SU-DHL-6 (cell line): ENCODE measurements at regions not wholly inside any gene's neighbourhood (a gene's known extent, or its start where the extent isn't known, plus 50 kb on each side); places are given as distances from the start of the nearest gene placed in this dataset.

Experiments used
- EZH2phosphoT487 ChIP-seq: fragments of 200-600 bp; sonication (generic), shearing (Covaris generic); conservative IDR thresholded peaks from 2 replicates; pipeline ENCODE4 v1.6.1; 2018; ENCODE audit warnings: mild to moderate bottlenecking, antibody characterized with exemption, low read length, moderate library complexity, mixed read lengths
- TF ChIP-seq, protein P1 (sequence below): fragments of 200-600 bp; sonication (generic); IDR thresholded peaks from one replicate; pipeline ENCODE4 v1.5.1; 2017; ENCODE audit warnings: antibody characterized with exemption, mild to moderate bottlenecking, low read length, moderate library complexity; ENCODE audit not compliant: insufficient read depth, poor library complexity, severe bottlenecking

DNA sequence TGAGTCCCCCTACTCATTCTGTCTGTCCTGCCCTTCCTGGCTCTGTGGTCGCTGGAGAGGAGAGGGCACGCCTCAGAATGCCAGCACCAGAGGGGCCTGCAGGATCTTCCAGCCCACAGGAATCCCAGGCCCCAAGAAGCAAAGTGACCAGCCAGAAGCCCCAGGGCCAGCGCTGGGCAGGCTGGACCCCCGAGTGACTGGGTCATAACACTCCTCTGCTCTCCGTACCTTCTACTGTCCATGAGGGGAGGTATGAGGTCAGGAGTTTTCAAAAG, 102.6 kb upstream of the GPR26 start:
- TF ChIP-seq, protein P1, sequence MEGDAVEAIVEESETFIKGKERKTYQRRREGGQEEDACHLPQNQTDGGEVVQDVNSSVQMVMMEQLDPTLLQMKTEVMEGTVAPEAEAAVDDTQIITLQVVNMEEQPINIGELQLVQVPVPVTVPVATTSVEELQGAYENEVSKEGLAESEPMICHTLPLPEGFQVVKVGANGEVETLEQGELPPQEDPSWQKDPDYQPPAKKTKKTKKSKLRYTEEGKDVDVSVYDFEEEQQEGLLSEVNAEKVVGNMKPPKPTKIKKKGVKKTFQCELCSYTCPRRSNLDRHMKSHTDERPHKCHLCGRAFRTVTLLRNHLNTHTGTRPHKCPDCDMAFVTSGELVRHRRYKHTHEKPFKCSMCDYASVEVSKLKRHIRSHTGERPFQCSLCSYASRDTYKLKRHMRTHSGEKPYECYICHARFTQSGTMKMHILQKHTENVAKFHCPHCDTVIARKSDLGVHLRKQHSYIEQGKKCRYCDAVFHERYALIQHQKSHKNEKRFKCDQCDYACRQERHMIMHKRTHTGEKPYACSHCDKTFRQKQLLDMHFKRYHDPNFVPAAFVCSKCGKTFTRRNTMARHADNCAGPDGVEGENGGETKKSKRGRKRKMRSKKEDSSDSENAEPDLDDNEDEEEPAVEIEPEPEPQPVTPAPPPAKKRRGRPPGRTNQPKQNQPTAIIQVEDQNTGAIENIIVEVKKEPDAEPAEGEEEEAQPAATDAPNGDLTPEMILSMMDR = no peak
- no peak for TF ChIP-seq EZH2phosphoT487
